ENCODE measurements at regions not wholly inside any gene's neighbourhood (a gene's known extent, or its start where the extent isn't known, plus 50 kb on each side); places are given as distances from the start of the nearest gene placed in this dataset.

GRCh38 chr2:186912979-186913378 lies 64.0 kb upstream of the ZSWIM2 start:
- no peak overlapping the region for H3K4me3 ChIP-seq
- no peak overlapping the region for H3K9ac ChIP-seq (ENCODE audit: insufficient read depth in 1 of 2, low read depth in 2 of 2, low read length in 2 of 2)
- ATAC-seq (no peak), DNase-seq (ENCODE audit: extremely low read depth in 1 of 4, low spot score in 3 of 4) (no peak), FAIRE-seq (no peak)
- H3K4me2 ChIP-seq (ENCODE audit: insufficient read depth, low read length), result no peak overlapping the region
- peaks cover 3 to 12% of the 10 kb centered on the region in 2 experiments; a peak in 2 of 5 replicates for H3K4me1 ChIP-seq (replicated peaks in 1 of 2; ENCODE audit: control insufficient read depth in 2 of 2, insufficient read depth in 2 of 2, low read length in 2 of 2)
- POLR2A ChIA-PET, result interaction anchor here (0.6 to 1.4 kb wide), 2 partner anchors 10 to 31 kb away, joined by 3 to 5 read pairs; no protein-coding TSS in a partner anchor
- H3K27me3 ChIP-seq (ENCODE audit: control insufficient read depth in 2 of 2, insufficient read depth in 2 of 2, low read length in 2 of 2), result no peaks in the 10 kb centered on the region
- no peaks in the 10 kb centered on the region for H3K79me2 ChIP-seq (ENCODE audit: control insufficient read depth, insufficient read depth, low read length)
- no peaks in the 10 kb centered on the region for H3K36me3 ChIP-seq (ENCODE audit: control insufficient read depth, insufficient read depth, low read length)
- H4K20me1 ChIP-seq (replicated peaks; ENCODE audit: control insufficient read depth, insufficient read depth, low read length), result no peaks in the 10 kb centered on the region
- no peaks in the 10 kb centered on the region for H3K9me1 ChIP-seq (ENCODE audit: control insufficient read depth, insufficient read depth, low read length)
- no peaks in the 10 kb centered on the region for H3K9me3 ChIP-seq (replicated peaks; ENCODE audit: control insufficient read depth, insufficient read depth, low read depth, low read length)
- BruUV-seq (replicated peaks), result no TSS peak
- H3K27ac ChIP-seq (ENCODE audit: extremely low read depth, low read depth, low read length), result no peak overlapping the region
- in situ Hi-C loops (cut with MboI), result no loop called here
- TF ChIP-seq ZNF324 (CRISPR knock-in tag; IDR thresholded peaks at IDR 0.05), result no peak
- TF ChIP-seq ZNF766 (CRISPR knock-in tag; conservative IDR thresholded peaks at IDR 0.05), result no peak
- no peak for TF ChIP-seq HSF4 (CRISPR knock-in tag; IDR thresholded peaks at IDR 0.05; ENCODE audit: borderline replicate concordance)
- TF ChIP-seq BRD4 (IDR thresholded peaks at IDR 0.05), result no peak
- TF ChIP-seq TSC22D4 (tag; IDR thresholded peaks at IDR 0.05), result no peak
- no peak for TF ChIP-seq PCBP1 (IDR thresholded peaks at IDR 0.05; ENCODE audit: low read depth, low read length, poor library complexity, severe bottlenecking)
- no peak for TF ChIP-seq ZNF644 (tag; IDR thresholded peaks at IDR 0.05; ENCODE audit: low read depth)
- 54% methylated on average over 2 of the region's 2 CpGs for WGBS (ENCODE audit: insufficient coverage, low coverage, missing lambda C conversion rate)
- intact Hi-C loops (cut with micrococcal nuclease), result loop anchor here (5.0 kb wide), 1 partner anchor 89 kb away; no protein-coding TSS in a partner anchor
- CTCF ChIA-PET (ENCODE audit: low intra/inter-chr PET ratio), result no interaction called here
- H2AFZ ChIP-seq (ENCODE audit: low read depth, low read length), result peak overlapping the region; percentile 35; the same call in 1 of the 2 replicates

Data from K562 (cell line).